ENCODE measurements at regions not wholly inside any gene's neighbourhood (a gene's known extent, or its start where the extent isn't known, plus 50 kb on each side); places are given as distances from the start of the nearest gene placed in this dataset.

DNA sequence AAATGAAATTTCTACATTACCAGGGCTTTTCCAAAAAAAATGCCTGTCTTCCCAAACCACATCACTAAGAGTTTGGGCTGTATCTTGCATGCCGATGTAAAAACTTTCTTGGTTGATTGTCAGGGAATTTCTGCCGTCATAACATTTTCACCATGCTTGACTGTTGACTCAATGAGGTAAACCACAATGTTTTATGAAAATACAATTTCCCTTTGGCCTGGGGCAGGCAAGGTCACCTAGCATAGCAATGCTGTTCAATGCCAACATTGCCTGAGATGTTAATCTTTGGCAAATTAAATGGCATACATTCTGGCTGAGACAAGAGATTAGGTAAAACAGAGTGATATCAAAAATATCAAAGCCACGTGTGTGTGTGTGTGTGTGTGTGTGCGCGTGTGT is 137.1 kb upstream of the TBL1X start:
- no TSS peak for BruUV-seq (replicated peaks)
- no peak overlapping the region for H3K9ac ChIP-seq (ENCODE audit: control insufficient read depth, insufficient read depth, low read length)
- H3K4me1 ChIP-seq (ENCODE audit: control insufficient read depth, insufficient read depth, low read length), result no peaks in the 10 kb centered on the region
- WGBS (ENCODE audit: insufficient coverage, insufficient replicate concordance, low lambda C conversion rate, missing lambda C conversion rate), result 25% methylated on average over 5 of the region's 5 CpGs
- ChIA-PET CTCF (no interaction called here), POLR2A (no interaction called here), RAD21 (ENCODE audit: unreplicated experiment) (no interaction called here), SMC1A (ENCODE audit: uncharacterized antibody, unreplicated experiment) (no interaction called here)
- no peak overlapping the region for H3K4me3 ChIP-seq
- H3K27me3 ChIP-seq (replicated peaks in 1 of 2; ENCODE audit: control insufficient read depth in 2 of 2, insufficient read depth in 2 of 2, low read length in 1 of 2), result no peaks in the 10 kb centered on the region
- FAIRE-seq (no peak), ATAC-seq (no peak), DNase-seq (ENCODE audit: low read depth, low spot score) (no peak)
- H3K36me3 ChIP-seq (ENCODE audit: control insufficient read depth in 2 of 2, insufficient read depth in 2 of 2, low read length in 1 of 2), result no peaks in the 10 kb centered on the region
- no peak for TF ChIP-seq TCF3 (IDR thresholded peaks at IDR 0.05; ENCODE audit: borderline replicate concordance, insufficient read depth, low read depth, low read length)
- no peak for TF ChIP-seq RAD51 (IDR thresholded peaks at IDR 0.05)
- no peak for TF ChIP-seq RUNX3 (IDR thresholded peaks at IDR 0.05; ENCODE audit: low read length)
- no peak for TF ChIP-seq MTA3 (IDR thresholded peaks at IDR 0.05; ENCODE audit: borderline replicate concordance, low read length)
- no peak for TF ChIP-seq BRCA1 (IDR thresholded peaks at IDR 0.05; ENCODE audit: low read depth, low read length)
- in situ Hi-C loops (cut with MboI) (no loop called here), intact Hi-C loops (cut with micrococcal nuclease; ENCODE audit: unreplicated experiment) (no loop called here)
- no peak overlapping the region for H2AFZ ChIP-seq (ENCODE audit: control insufficient read depth, low read depth, low read length)
- no peak overlapping the region for H3K27ac ChIP-seq (ENCODE audit: control insufficient read depth, insufficient read depth)
- H4K20me1 ChIP-seq (ENCODE audit: control insufficient read depth, insufficient read depth), result no peaks in the 10 kb centered on the region
- no peak overlapping the region for H3K4me2 ChIP-seq (ENCODE audit: control insufficient read depth, insufficient read depth)
- no peaks in the 10 kb centered on the region for H3K79me2 ChIP-seq (ENCODE audit: control insufficient read depth, insufficient read depth, low read length)
- no peaks in the 10 kb centered on the region; the same call in 2 of the 3 replicates for H3K9me3 ChIP-seq (replicated peaks; ENCODE audit: control insufficient read depth, insufficient read depth, low read length)

- ChIA-PET POLR2A (no interaction called here), RAD21 (ENCODE audit: unreplicated experiment) (no interaction called here), CTCF (interaction anchor here (1.2 kb wide), 1 partner anchor 11 kb away, joined by 3 read pairs; no protein-coding TSS in a partner anchor), SMC1A (ENCODE audit: uncharacterized antibody, unreplicated experiment) (no interaction called here)
- Histone ChIP-seq H3K27ac (ENCODE audit: control insufficient read depth, insufficient read depth) (no peak overlapping the region), H3K27me3 (replicated peaks in 1 of 2; ENCODE audit: control insufficient read depth in 2 of 2, insufficient read depth in 2 of 2, low read length in 1 of 2) (no peaks in the 10 kb centered on the region), H3K36me3 (ENCODE audit: control insufficient read depth in 2 of 2, insufficient read depth in 2 of 2, low read length in 1 of 2) (no peaks in the 10 kb centered on the region), H3K4me3 (no peak overlapping the region), H3K79me2 (ENCODE audit: control insufficient read depth, insufficient read depth, low read length) (no peaks in the 10 kb centered on the region), H3K9ac (ENCODE audit: control insufficient read depth, insufficient read depth, low read length) (no peak overlapping the region), H2AFZ (ENCODE audit: control insufficient read depth, low read depth, low read length) (no peak overlapping the region), H3K4me2 (ENCODE audit: control insufficient read depth, insufficient read depth) (no peak overlapping the region), H3K9me3 (replicated peaks; ENCODE audit: control insufficient read depth, insufficient read depth, low read length) (no peaks in the 10 kb centered on the region; the same call in 2 of the 3 replicates), H3K4me1 (ENCODE audit: control insufficient read depth, insufficient read depth, low read length) (no peaks in the 10 kb centered on the region), H4K20me1 (ENCODE audit: control insufficient read depth, insufficient read depth) (no peaks in the 10 kb centered on the region)
- BruUV-seq (replicated peaks), result no TSS peak
- no peak for ATAC-seq
- FAIRE-seq, result no peak
- intact Hi-C loops (cut with micrococcal nuclease; ENCODE audit: unreplicated experiment) (no loop called here), in situ Hi-C loops (cut with MboI) (no loop called here)
- DNase-seq (ENCODE audit: low read depth, low spot score), result no peak
- 38% methylated on average over 5 of the region's 5 CpGs for WGBS (ENCODE audit: insufficient coverage, insufficient replicate concordance, low lambda C conversion rate, missing lambda C conversion rate)
- TF ChIP-seq, protein P1, sequence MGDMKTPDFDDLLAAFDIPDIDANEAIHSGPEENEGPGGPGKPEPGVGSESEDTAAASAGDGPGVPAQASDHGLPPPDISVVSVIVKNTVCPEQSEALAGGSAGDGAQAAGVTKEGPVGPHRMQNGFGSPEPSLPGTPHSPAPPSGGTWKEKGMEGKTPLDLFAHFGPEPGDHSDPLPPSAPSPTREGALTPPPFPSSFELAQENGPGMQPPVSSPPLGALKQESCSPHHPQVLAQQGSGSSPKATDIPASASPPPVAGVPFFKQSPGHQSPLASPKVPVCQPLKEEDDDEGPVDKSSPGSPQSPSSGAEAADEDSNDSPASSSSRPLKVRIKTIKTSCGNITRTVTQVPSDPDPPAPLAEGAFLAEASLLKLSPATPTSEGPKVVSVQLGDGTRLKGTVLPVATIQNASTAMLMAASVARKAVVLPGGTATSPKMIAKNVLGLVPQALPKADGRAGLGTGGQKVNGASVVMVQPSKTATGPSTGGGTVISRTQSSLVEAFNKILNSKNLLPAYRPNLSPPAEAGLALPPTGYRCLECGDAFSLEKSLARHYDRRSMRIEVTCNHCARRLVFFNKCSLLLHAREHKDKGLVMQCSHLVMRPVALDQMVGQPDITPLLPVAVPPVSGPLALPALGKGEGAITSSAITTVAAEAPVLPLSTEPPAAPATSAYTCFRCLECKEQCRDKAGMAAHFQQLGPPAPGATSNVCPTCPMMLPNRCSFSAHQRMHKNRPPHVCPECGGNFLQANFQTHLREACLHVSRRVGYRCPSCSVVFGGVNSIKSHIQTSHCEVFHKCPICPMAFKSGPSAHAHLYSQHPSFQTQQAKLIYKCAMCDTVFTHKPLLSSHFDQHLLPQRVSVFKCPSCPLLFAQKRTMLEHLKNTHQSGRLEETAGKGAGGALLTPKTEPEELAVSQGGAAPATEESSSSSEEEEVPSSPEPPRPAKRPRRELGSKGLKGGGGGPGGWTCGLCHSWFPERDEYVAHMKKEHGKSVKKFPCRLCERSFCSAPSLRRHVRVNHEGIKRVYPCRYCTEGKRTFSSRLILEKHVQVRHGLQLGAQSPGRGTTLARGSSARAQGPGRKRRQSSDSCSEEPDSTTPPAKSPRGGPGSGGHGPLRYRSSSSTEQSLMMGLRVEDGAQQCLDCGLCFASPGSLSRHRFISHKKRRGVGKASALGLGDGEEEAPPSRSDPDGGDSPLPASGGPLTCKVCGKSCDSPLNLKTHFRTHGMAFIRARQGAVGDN (IDR thresholded peaks at IDR 0.05), result no peak
- TF ChIP-seq NFIC (IDR thresholded peaks at IDR 0.05; ENCODE audit: low read depth, low read length), result no peak
- TF ChIP-seq IRF4 (IDR thresholded peaks at IDR 0.05; ENCODE audit: low read depth, low read length), result no peak
- no peak for TF ChIP-seq EZH2 (IDR thresholded peaks at IDR 0.05; ENCODE audit: borderline replicate concordance, control insufficient read depth, low read depth, low read length)
- no peak for TF ChIP-seq NFYB (IDR thresholded peaks at IDR 0.05; ENCODE audit: insufficient read depth, low read depth, low read length)
- no peak for TF ChIP-seq ATF2 (IDR thresholded peaks at IDR 0.05; ENCODE audit: low read length)
- TF ChIP-seq MEF2A (IDR thresholded peaks at IDR 0.05; ENCODE audit: insufficient read depth, low read depth, low read length), result no peak
- no peak for TF ChIP-seq STAT3 (IDR thresholded peaks at IDR 0.05; ENCODE audit: low read depth, low read length)
These were observed 135.8 kb upstream of the TBL1X start for GRCh38 chrX:9329056-9329455.

Data from GM12878 (cell line).